GM19452 (cell line): ENCODE measurements at regions not wholly inside any gene's neighbourhood (a gene's known extent, or its start where the extent isn't known, plus 50 kb on each side); places are given as distances from the start of the nearest gene placed in this dataset.
"Not testable (repeated sequence)": the region's sequence is repeated elsewhere in the genome, so short reads cannot be mapped to it uniquely, and the experiment has no call there.

ENCODE experiments used
- ATAC-seq: cut with Tn5 transposase; IDR thresholded peaks from one replicate; pipeline ENCODE4 v1.9.1; 2021; ENCODE audit not compliant: unreplicated experiment

DNA sequence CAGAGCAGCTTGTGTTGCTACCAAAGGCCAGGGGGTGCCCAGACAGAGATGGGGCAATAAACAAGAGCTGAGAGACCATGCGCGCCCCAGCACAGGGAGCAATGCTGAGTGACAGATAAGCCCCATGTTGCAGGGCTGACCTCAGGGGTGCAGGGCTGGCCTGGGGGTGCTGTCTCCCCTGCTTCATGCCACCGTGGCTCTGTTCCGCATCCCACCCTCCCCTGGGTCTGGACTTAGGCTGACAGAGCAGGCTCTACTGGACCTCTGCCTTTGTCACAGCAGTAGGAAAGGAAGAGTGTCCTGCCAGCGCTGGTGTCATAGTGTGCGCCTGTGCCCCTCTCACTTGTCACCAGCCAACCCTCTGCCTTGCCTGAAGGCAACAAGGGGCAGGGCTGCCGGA is 67.4 kb upstream of the IQSEC1 start:
- no peak for ATAC-seq

DNA sequence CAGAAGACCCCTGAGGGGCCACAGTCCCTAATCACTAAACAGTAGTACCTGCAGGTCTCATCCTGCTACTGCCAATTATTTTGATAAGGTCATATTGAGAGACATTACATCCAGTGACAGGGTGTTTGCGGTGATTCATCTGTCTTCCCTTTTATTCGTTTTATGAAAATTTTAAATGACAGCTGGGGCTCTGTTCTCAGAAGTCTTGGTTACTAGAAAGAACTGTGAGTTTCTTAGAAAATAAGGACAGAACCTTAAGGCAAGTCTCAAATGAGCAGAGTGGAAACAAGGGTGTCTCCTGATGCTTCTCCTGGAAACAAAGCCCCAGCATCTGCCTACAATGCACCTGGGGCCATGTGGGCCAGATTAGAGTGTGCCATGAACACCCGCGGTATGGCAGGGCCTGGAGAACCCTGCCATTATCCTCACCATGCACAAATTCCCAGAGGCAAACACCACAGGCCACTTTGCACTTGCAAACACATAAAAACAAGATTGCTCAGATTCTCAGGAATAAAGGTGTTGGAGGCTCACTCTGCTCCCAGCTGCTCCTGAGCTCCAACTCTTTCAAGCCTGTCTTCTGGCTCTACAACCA is 66.3 kb upstream of the IQSEC1 start:
- ATAC-seq: no peak

DNA sequence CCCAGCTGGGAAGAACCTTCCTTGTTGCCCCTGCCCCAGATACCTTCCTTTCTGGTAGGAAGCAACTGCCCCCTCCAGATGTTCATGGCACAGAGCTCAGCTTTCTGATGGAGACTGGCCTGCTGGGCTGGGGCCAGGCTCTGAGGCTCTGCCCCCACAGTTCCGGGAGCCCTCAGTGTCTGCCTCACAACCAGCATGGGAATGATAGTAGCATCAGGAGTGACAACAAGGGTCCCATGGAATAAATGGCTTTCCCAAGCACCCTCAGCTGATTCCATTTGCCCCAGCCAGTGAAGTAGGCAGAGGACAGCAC is 65.6 kb upstream of the IQSEC1 start:
- no peak for ATAC-seq

DNA sequence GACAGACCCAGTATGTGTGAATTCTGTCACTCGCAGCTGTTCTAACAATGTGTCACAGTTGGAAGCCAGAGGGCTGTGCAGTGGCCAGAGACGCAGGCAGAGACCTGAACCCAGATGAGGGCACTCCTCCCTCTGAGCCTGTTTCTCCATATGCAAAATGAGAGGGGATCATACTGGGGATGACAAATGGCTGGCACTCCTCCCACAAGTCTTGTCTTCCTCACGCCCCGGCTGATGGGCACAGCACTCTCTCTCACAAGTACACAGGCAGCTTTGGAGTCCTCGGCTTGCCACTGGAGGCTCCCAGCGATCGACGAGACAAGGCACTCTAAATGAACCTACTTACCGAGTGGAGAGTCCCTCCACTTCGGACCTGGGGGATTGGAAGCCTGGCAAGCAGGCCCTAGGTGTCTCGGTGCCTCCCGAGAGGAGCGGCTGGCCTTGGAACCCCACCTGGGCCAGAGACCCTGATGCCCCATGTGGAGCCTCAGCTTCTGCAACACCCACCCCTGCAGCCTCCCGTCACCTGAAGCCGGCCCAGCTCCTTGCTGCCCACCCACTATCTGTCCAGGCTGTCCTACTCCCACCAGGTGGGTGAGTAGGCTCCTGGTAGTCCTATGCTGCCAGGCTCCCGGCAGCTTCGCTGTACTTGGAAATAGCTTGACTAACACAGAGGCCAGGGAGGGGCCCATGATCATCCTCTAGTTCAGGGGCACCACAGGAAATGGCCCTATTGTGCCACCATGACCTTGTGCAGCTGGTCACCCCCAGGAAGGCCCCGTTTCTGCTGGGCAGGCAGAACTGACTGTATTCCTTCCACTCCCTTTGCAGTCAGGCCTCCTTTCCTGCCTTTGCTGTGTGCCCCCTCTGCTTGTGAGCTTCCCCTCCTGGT is 65.0 kb upstream of the IQSEC1 start:
- no peak for ATAC-seq

DNA sequence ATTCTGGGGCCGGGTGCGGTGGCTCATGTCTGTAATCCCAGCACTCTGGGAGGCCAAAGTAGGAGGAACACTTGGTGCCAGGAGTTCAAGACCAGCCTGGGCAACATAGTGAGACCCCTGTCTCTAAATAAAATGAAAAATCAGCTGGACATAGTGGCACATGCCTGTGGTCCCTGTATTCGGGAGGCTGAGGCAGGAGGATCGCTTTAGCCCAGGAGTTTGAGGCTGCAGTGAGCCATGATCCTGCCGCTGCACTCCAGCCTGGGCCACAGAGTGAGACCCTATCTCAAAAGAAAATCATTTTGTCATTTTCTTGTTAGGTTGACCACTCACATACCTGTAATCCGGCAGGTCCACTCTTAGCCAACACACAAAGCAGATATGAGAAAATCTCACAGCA is 63.6 kb upstream of the IQSEC1 start:
- not testable (repeated sequence) for ATAC-seq

DNA sequence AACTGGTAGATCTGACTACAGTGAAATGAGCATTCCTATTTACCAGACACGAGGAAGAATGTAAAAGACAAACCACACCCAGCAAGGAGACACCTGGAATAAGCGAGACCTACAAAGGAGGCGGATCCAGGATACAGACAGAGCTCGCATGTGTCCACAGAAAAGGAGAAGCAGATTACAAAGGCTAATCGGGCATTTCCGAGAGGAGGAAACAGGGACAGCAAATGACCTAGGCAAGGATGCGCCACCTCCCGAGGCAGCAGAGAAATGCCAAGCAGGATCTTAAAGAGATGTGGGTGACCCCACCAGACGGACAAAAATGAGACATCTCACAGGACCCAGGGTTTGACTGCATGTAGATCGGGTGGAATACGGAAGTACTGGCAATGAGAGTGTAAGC is 63.2 kb upstream of the IQSEC1 start:
- no peak for ATAC-seq

DNA sequence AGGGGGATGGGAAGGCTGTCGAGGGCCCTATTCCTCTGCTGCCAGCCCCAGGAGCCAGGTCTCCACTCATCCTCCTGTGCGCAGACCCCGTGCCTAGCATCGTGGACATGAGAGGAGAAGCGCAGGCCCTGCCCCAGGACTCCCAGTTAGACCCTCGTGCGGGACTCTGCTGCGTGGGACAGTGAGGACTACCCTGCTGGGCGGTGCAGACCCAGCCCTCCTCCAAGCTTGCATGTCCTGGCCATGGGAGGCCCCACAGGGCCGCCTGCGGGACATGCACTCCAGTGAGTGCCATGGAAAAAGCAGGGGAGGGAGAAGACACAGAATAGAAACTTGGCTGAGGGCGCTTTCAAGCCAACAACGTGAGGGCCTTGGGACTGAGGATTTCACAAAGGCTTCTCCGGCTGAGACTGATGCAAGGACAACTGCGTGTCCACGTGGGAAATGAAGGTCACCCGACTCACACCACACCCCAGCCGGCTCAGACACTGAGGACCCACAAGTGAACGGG is 62.6 kb upstream of the IQSEC1 start:
- ATAC-seq: no peak

DNA sequence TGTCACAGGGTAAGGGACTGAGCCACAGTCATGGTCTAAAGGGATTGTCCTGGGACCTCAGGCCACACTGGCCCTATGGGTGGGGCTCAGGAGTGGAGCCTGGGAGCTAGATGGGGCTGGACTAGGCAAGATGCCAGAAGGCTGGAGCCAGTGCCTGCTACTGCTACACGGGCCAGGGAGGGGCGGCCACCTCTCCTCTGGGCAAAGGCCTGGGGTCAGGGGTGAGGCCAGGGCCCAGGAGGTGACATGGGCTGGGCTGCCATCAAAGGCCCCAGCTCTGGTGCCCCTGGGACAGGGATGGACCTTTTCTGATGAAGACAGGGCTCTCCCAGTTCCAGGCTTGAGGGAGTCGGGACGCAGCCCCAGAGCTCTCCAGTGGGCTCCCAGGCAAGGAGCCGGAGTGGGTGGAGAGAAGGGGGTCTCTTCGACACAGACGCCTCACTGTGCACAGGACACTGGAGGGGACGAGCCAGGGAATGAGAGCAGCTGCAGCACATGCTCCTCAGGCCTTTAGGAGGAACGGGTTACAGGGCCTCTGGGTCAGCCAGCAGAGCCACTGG is 62.1 kb upstream of the IQSEC1 start:
- ATAC-seq: no peak

DNA sequence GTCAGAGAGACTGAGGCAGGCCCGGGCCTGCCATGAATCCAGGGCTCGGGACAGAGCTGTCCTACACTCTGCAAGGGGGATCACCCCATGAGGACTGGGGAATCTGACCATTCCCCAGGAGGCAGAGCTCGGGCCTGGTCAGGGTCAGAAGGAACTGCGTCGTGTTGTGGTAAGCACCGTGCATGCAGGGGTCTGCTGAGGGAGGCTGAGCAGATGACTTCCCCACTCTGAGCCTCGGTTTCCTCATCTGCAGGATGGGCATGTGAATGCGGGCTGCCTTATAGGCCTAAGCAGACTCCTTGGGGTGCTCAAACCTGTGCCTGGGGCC is 61.6 kb upstream of the IQSEC1 start:
- ATAC-seq: no peak

DNA sequence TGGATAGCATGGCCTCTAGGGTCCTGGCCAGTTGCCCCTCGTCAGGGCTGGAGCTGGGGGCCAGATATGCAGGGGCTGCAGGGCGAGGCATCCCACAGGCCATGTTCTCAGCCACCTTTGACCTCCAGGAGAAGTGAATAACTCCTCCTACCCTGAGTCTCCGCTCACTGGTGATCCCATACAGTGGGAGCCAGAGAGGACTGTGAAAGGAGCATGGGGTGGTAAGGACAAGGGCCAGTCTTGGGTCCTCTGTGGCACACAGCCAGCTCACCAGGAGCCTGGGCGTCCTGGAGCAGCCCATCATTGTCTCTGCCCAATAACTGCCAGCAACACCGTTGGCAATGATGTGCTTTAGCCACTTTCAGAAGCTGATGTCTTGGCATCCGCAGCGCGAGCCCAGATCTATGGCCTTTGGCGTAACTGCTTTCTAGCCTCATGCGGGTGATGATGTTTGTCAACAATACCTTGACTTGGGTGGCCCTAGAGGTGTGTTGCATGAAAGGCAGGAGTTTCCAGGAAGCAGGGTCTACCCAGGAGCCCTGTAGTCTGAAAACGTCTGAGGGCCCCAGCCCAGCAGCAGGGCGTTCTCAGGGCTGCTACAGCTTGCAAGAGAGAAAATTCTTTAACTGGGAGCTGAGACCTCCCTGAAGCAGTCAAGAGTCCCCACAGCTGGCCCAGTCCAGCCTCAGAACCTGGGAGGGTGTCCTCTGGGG is 61.1 kb upstream of the IQSEC1 start:
- no peak for ATAC-seq

DNA sequence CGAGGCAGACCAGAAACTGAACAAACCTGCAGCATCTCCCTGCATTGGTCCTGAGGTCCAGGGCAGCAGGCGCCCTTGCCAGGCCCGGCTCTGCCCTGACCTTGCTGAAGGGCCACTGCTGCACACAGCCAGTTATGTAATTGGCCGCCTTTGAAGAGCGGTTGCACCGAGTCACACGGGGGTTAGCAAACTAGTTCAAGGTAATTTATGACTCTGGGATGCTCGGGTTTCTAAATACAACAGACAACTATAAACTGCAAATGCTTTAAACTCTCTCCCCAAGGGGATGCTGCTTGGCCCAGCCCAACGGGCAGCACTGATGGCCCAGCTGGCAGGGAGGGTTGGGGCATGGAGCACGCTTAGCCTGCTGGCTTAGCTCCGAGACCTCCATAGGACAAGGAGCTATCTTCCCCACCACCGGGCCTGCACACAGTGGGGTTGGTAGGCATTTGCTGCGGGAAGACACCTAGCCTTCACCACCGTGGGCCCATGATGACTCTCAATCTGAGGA is 60.3 kb upstream of the IQSEC1 start:
- ATAC-seq: no peak

DNA sequence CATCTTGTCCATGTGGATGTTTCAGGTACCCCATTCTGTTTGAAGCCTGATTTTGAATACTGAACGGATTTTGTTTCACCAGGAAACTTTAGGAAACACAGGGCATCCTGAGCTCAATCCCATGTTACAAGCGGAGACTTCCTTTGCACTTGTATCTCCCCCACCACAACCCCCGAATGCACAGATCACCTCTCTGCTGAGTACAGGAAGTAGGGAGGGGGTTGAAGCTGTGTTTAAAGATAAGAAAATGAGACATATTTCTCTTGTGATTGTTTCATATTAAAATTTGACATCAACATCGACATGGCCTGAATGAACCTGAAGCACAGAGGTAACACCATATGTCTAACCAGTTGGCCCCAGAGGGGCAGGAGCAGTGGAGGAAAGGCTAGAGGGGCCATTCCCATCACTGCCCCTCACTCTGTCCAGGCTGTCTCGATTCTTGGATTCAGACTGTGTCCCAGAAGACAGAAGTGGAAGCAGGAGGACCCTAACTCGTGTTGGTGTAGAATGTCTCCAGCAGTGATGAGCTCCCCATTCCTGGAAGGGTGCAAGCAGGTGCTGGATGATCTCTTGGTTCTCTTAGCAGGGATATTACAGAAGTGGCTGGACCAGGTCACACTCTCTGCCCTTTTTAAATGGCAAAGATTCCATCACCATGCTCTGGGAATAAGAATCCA is 59.6 kb upstream of the IQSEC1 start:
- ATAC-seq: no peak

DNA sequence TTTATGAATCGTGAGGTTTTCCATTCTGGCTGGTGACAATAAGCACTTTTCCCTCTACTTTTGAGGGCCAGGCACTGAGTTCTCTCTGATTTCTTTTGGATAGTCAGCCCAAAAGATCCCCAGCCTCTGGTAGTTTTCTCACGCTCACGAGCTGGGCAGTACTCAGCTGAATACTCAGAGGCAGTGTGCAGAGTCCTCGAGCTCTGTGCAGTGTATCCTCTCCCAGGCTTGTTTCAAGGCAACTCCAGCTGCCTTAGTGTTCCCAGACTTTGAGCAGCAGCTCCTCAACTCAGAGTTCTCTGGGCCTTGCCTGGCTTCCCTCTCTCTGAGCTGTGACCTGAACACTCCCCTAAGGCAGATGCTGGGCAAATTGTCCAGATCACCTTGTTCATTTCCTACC is 59.1 kb upstream of the IQSEC1 start:
- ATAC-seq: no peak

DNA sequence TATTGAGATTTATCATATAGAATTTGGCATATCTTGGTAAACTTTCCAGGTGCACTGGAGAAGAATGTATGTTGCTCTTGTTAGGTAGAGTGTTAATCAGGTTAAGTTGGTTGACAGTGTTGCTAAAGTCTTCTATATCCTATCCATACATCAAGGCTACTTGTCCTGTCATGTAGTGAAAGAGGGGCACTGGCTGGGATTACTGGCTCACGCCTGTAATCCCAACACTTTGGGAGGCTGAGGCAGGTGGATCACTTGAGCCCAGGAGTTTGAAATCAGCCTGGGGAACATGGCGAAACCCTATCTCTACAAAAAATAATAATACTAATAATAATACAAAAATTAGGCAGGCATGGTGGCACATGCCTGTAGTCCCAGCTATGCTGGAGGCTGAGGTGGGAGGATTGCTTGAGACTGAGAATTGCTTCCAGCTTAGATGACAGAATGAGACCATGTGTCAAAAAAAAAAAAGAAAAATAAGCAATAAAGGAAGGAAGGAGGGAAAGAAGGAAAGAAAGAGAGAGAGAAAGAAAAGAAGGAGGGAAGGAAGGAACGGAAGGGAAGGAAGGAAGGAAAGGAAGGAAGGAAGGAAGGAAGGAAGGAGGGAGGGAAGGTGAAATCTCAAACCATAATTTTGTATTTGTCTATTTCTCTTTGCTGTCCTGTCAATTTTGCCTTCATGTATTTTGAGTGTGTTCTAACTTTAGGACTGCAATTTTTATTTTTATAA is 57.4 kb upstream of the IQSEC1 start:
- ATAC-seq: no peak

DNA sequence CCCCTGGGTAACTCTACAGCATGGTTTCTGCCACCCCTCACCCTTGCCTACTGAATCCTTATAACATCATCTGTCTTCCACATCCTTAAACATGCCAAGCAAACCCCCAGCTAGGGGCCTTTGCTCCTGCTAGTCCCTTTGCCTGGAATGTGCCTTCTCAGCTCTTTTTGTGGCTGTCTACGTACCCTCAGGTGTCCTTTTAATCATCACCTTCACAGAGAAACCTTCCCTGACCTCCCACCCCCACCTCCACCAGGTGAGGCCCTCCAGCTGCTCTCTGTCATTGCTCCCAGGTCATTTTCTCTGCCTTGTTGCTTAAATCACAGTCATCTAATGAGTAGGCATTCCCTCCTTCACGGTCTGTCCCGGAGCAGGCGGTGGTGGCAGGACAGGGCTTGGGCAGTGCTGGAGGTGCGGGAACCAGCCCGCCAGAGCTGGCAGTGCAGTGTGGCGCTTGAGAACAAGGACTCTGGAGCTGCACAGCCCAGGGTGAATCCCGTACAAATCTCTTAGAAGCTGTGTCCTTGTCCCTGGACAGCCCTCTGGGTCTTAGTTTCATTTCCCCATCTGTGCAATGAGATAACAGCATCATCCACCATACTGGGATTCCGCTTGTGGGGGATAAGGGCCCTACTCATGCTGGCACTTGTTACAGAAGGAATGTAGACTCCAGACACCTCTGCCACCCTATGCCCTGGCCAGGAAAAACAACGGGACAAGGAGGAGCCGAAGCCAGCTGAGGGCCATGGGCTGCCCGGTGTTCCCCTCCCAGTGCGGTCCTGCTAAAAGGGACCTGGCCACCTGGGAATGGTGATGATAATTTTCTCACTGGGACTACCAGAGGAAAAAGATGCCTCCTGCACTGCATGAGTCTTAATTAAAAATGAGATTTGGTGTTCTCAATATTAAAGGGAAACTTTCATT is 52.1 kb upstream of the IQSEC1 start:
- ATAC-seq: no peak

DNA sequence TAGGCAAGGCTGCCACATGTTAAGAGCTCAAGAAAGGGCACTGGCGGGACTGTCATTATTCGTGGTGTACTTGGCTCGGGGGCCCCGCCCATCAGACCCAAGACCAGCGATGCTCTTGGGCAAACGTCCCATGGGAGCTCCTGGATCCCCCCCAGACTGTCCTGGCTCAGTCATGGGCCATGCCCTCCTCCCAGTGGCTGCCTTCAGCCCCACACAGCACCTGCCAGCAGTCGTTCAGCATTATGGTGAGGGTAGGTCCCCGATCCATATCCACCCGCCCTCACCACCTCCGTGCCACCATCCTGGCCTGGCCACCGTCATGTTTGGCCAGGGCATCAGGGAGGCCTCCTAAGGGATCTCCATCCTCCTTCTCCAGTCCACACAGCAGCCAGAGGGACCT is 51.4 kb upstream of the IQSEC1 start:
- ATAC-seq: no peak

DNA sequence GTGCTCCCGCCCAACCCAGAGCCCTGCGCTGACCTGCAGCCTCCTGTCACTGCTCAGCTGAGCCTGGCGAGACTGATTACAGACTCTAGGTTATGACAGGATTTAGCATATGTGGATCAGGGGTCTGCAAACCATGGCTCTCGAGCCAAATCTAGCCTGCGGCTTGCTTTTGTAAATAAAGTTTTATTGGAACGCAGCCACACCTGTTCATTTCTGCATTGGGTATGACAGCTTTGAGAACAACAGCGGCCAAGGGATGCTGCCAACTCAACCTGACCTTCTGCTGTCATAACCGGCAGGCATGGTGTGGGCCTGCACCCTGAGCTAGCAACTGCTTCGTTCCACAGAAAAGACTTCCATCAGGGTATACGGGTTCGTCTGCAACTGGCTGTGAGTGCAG is 50.5 kb upstream of the IQSEC1 start:
- no peak for ATAC-seq

DNA sequence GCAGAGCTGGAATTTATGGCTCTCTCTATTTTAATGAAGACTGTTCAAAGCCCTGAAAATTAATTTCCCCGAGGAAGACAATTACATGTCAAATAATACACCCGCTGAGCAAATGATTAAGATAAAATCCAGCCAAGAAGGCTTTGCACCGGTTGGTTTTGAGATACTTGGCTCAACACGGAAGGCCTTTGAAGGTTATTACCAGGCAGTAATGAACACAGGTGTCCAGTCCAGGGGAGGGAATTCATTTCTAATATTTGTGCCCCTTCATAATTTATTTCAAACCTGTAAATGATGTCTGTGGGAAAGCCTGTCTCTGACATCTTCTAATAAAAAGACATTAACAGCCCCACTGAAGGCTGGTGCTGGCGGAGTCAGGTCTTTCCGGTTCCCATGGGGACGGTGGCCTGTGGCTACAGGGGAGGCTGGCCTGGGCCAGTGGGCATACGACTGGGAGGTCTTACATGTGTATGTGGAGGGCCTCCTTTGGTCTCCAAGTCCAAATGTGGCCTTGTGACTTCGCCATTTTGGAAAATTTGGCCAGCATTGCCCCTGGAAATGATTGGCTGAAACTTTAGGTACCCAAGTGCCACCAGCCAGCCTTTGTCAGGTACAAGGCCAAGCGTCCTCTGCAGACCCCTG is 49.9 kb upstream of the IQSEC1 start:
- no peak for ATAC-seq
